ENCODE measurements at regions not wholly inside any gene's neighbourhood (a gene's known extent, or its start where the extent isn't known, plus 50 kb on each side); places are given as distances from the start of the nearest gene placed in this dataset.
"Not testable (repeated sequence)": the region's sequence is repeated elsewhere in the genome, so short reads cannot be mapped to it uniquely, and the experiment has no call there.

GRCh38 chr2:111511062-111511461, 372.9 kb downstream of the ANAPC1 start:
- not testable (repeated sequence) for DNase-seq

GRCh38 chr2:111512378-111512777, 371.6 kb downstream of the ANAPC1 start:
- not testable (repeated sequence) for DNase-seq

- DNase-seq = not testable (repeated sequence)
Observed at GRCh38 chr2:111514138-111514537, 369.9 kb downstream of the ANAPC1 start.

- DNase-seq = not testable (repeated sequence)
Observed at GRCh38 chr2:111517050-111517720, 366.8 kb downstream of the ANAPC1 start.

GRCh38 chr2:111517721-111518053, 366.3 kb downstream of the ANAPC1 start:
- DNase-seq = not testable (repeated sequence)

- no peak for DNase-seq
Observed at GRCh38 chr2:111519071-111519470, 364.9 kb downstream of the ANAPC1 start.

- DNase-seq = no peak
Observed at GRCh38 chr2:111522231-111522768, 361.7 kb downstream of the ANAPC1 start.

- no peak for DNase-seq
Observed at GRCh38 chr2:111523009-111523408, 361.0 kb downstream of the ANAPC1 start.

GRCh38 chr2:111525026-111525425, 359.0 kb downstream of the ANAPC1 start:
- not testable (repeated sequence) for DNase-seq

GRCh38 chr2:111526041-111526639, 357.9 kb downstream of the ANAPC1 start:
- DNase-seq = not testable (repeated sequence)

- DNase-seq = not testable (repeated sequence)
Observed at GRCh38 chr2:111527707-111528400, 356.1 kb downstream of the ANAPC1 start.

GRCh38 chr2:111529022-111529421, 355.0 kb downstream of the ANAPC1 start:
- DNase-seq = not testable (repeated sequence)

GRCh38 chr2:111530239-111530965, 353.6 kb downstream of the ANAPC1 start:
- DNase-seq = not testable (repeated sequence)

- not testable (repeated sequence) for DNase-seq
Observed at GRCh38 chr2:111532682-111533556, 351.1 kb downstream of the ANAPC1 start.

GRCh38 chr2:111533557-111534247, 350.3 kb downstream of the ANAPC1 start:
- DNase-seq = not testable (repeated sequence)

GRCh38 chr2:111534910-111535352, 349.1 kb downstream of the ANAPC1 start:
- no peak for DNase-seq

GRCh38 chr2:111535404-111535803, 348.6 kb downstream of the ANAPC1 start:
- DNase-seq = no peak

- no peak for DNase-seq
Observed at GRCh38 chr2:111537078-111537655, 346.8 kb downstream of the ANAPC1 start.

- DNase-seq = not testable (repeated sequence)
Observed at GRCh38 chr2:111539991-111540390, 344.0 kb downstream of the ANAPC1 start.

GRCh38 chr2:111542120-111542774, 341.7 kb downstream of the ANAPC1 start:
- not testable (repeated sequence) for DNase-seq
